MM.1S (cell line): ENCODE measurements at regions not wholly inside any gene's neighbourhood (a gene's known extent, or its start where the extent isn't known, plus 50 kb on each side); places are given as distances from the start of the nearest gene placed in this dataset.

Experiments
- DNase-seq: peaks from one replicate; pipeline ENCODE4 v3.0.0-alpha.2; 2015
- H2AFZ ChIP-seq: fragments of 300-600 bp; sonication (generic); 2 replicates; pipeline ENCODE4 v1.6.0; 2016; ENCODE audit warnings: antibody characterized with exemption, low read length
- H3F3A ChIP-seq: fragments of 300-600 bp; sonication (generic); 2 replicates; pipeline ENCODE4 v1.6.1; 2016; ENCODE audit warnings: mild to moderate bottlenecking, antibody characterized with exemption, low read length, moderate library complexity, mixed read lengths; ENCODE audit not compliant: insufficient read depth
- H3K27ac ChIP-seq: fragments of 300-600 bp; sonication (generic); 2 replicates; pipeline ENCODE4 v1.5.1; 2016; ENCODE audit warnings: mild to moderate bottlenecking, low read length
- H3K27me3 ChIP-seq: fragments of 300-600 bp; sonication (generic); replicated peaks from 2 replicates; pipeline ENCODE4 v1.6.0; 2016; ENCODE audit warnings: low read length; ENCODE audit not compliant: insufficient read depth
- H3K36me3 ChIP-seq: fragments of 300-600 bp; sonication (generic); replicated peaks from 2 replicates; pipeline ENCODE4 v1.6.1; 2016; ENCODE audit warnings: mild to moderate bottlenecking, low read length, mixed read lengths; ENCODE audit not compliant: insufficient read depth
- H3K4me1 ChIP-seq: fragments of 300-600 bp; sonication (generic); 2 replicates; pipeline ENCODE4 v1.6.1; 2016; ENCODE audit warnings: low read length, mixed read lengths
- H3K4me2 ChIP-seq: fragments of 300-600 bp; sonication (generic); 2 replicates; pipeline ENCODE4 v1.6.0; 2016; ENCODE audit warnings: low read depth, low read length
- H3K4me3 ChIP-seq: fragments of 300-600 bp; sonication (generic); 2 replicates; pipeline ENCODE4 v1.5.1; 2016; ENCODE audit warnings: low read length, mixed read lengths
- H3K79me2 ChIP-seq: fragments of 300-600 bp; sonication (generic); 2 replicates; pipeline ENCODE4 v1.6.1; 2016; ENCODE audit warnings: mixed run types, low read length, mixed read lengths
- H3K9ac ChIP-seq: fragments of 300-600 bp; sonication (generic); 2 replicates; pipeline ENCODE4 v1.6.1; 2016; ENCODE audit warnings: low read length, mixed read lengths
- H3K9me2 ChIP-seq: fragments of 300-600 bp; sonication (generic); replicated peaks from 2 replicates; pipeline ENCODE4 v1.6.1; 2016; ENCODE audit warnings: mild to moderate bottlenecking, low read length, mixed read lengths; ENCODE audit not compliant: insufficient read depth
- H3K9me3 ChIP-seq: fragments of 300-600 bp; sonication (generic); replicated peaks from 2 replicates; pipeline ENCODE4 v1.6.1; 2016; ENCODE audit warnings: mild to moderate bottlenecking, low read length, mixed read lengths; ENCODE audit not compliant: insufficient read depth
- H4K20me1 ChIP-seq: fragments of 300-600 bp; sonication (generic); 2 replicates; pipeline ENCODE4 v1.6.1; 2016; ENCODE audit warnings: mild to moderate bottlenecking, low read length, moderate library complexity, mixed read lengths; ENCODE audit not compliant: insufficient read depth
- CTCF ChIP-seq: fragments of 300-600 bp; sonication (generic); IDR thresholded peaks from 2 replicates; pipeline ENCODE4 v1.5.1; 2016; ENCODE audit warnings: antibody characterized with exemption, low read length, mixed read lengths
- EZH2 ChIP-seq: fragments of 300-600 bp; sonication (generic); optimal IDR thresholded peaks from 2 replicates; pipeline ENCODE3; 2017; ENCODE audit warnings: low read depth, mild to moderate bottlenecking, antibody characterized with exemption, low read length, mixed read lengths
- EZH2phosphoT487 ChIP-seq: fragments of 300-600 bp; sonication (generic); IDR thresholded peaks from 2 replicates; pipeline ENCODE4 v1.6.1; 2018; ENCODE audit warnings: antibody characterized with exemption, low read length

DNA sequence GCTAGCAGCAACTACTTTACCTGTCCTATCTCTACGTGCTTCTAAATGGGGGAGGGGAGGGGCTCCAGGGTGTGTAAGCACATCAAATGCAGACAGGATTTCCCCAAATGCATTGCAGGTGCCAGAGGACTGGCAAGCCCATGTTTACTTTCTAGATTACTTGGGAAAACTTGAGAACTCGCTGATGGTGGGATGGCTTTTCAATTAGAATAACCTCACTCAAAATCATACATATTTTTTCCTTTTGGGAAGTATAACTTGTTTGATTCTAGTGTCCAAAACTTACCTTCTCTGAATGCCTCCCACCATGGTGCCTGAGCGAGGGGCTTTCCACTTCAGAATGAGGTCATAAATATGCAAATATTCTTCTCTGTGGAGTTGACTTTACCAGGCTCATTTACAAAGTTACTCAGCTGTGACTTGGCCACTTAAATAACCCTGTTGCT lies 191.3 kb upstream of the RHOBTB1 start:
- DNase-seq: no peak

DNA sequence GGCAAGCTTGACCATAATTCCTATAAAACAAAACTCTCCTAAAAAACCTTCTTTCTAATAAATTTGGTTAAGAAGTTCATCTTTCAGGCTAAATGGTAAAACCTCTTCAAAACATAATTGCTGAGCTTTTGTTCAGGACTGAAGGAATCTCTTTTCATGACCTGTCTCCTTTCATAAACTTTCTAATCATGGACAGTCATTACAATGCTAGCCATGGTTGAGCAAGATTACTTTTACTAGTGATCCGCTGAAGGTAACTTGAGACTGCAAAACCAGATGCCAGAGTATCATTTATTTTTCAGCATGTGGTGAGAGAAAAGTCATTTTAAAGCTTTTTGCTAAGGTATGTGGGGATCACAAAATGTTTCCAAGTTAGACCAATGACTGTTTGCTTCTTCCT lies 186.4 kb upstream of the RHOBTB1 start:
- Histone ChIP-seq H3K4me3 (no peak overlapping the region), H3K9me2 (no peaks in the 10 kb centered on the region), H3K4me2 (no peak overlapping the region), H3K79me2 (no peaks in the 10 kb centered on the region), H3K36me3 (no peaks in the 10 kb centered on the region), H4K20me1 (no peaks in the 10 kb centered on the region), H3K27me3 (no peaks in the 10 kb centered on the region), H3K9ac (no peak overlapping the region), H3K4me1 (peaks cover 10% of the 10 kb centered on the region), H2AFZ (no peak overlapping the region), H3K27ac (no peak overlapping the region), H3F3A (no peaks in the 10 kb centered on the region), H3K9me3 (no peaks in the 10 kb centered on the region)
- TF ChIP-seq EZH2: no peak
- TF ChIP-seq EZH2phosphoT487: no peak
- no peak for TF ChIP-seq CTCF
- DNase-seq: no peak

More for the DNA sequence above, 191.3 kb upstream of the RHOBTB1 start:
- Histone ChIP-seq H3K4me2 (no peak overlapping the region), H3K27me3 (no peaks in the 10 kb centered on the region), H2AFZ (no peak overlapping the region), H3K9me3 (no peaks in the 10 kb centered on the region), H3K9me2 (no peaks in the 10 kb centered on the region), H3K27ac (no peak overlapping the region), H3K79me2 (no peaks in the 10 kb centered on the region), H3K4me3 (no peak overlapping the region), H4K20me1 (no peaks in the 10 kb centered on the region), H3K4me1 (no peaks in the 10 kb centered on the region), H3F3A (no peaks in the 10 kb centered on the region), H3K9ac (no peak overlapping the region), H3K36me3 (no peaks in the 10 kb centered on the region)
- TF ChIP-seq CTCF (no peak), EZH2phosphoT487 (no peak), EZH2 (no peak)

DNA sequence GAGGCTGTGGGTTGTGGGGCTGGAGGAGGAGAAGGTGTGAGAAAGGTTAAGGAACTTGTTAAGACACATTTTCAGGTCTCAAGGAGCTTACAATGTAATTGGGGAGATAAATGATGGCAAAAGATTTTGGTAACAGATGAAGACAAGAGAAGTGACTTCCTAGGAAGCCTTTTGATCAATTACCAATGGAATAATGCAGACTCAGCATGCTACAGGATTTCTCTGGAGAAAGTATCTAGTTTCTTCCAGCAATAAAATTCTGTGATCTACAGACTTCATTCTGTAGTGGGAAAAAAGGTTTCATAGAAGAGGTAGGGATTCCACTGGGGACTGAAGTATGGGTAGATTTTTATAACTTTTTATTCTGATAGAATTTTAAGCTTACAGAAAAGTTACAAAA lies 184.2 kb upstream of the RHOBTB1 start:
- Histone ChIP-seq H3K9ac (no peak overlapping the region), H3K9me2 (no peaks in the 10 kb centered on the region), H3K79me2 (no peaks in the 10 kb centered on the region), H3K27ac (no peak overlapping the region), H4K20me1 (no peaks in the 10 kb centered on the region), H2AFZ (no peak overlapping the region), H3F3A (no peaks in the 10 kb centered on the region), H3K36me3 (no peaks in the 10 kb centered on the region), H3K27me3 (no peaks in the 10 kb centered on the region), H3K4me2 (no peak overlapping the region), H3K4me1 (peaks cover 11% of the 10 kb centered on the region), H3K9me3 (no peaks in the 10 kb centered on the region), H3K4me3 (no peak overlapping the region)
- DNase-seq: no peak
- TF ChIP-seq EZH2phosphoT487 (no peak), EZH2 (no peak), CTCF (no peak)
